ENCODE measurements at regions not wholly inside any gene's neighbourhood (a gene's known extent, or its start where the extent isn't known, plus 50 kb on each side); places are given as distances from the start of the nearest gene placed in this dataset.

DNA sequence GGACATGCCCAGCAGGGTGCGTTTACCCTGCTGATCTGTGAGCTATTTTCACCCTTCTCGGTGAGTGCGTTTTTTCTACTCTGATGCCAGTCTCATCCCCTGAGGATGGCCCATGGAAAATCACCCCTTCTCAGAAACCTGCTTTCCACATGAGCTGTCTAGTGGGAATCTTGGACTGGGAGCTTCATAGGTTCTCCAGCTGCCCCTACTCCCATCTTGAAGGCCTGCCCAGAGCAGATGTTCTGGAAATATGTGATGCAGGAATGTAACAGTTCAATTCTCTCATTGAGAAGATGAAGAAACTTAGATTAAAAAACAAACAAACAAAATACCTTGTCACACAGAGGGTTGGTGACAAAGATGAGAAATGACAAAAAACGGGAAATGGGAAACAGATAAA lies 146.9 kb upstream of the RAB11FIP2 start:
- TF ChIP-seq POLR2A (IDR thresholded peaks at IDR 0.05): no peak
- TF ChIP-seq CTCF (IDR thresholded peaks at IDR 0.05): no peak
